OCI-LY1 (cell line): ENCODE measurements at regions not wholly inside any gene's neighbourhood (a gene's known extent, or its start where the extent isn't known, plus 50 kb on each side); places are given as distances from the start of the nearest gene placed in this dataset.

Experiments used
- H2AFZ ChIP-seq: fragments of 200-600 bp; sonication (generic), shearing (Covaris generic); 2 replicates; pipeline ENCODE4 v1.6.0; 2014; ENCODE audit warnings: antibody characterized with exemption, mild to moderate bottlenecking, low read length
- H3F3A ChIP-seq: fragments of 200-600 bp; sonication (generic), shearing (Covaris generic); 2 replicates; pipeline ENCODE4 v1.6.0; 2014; ENCODE audit warnings: mild to moderate bottlenecking, antibody characterized with exemption, low read length, moderate library complexity; ENCODE audit not compliant: insufficient read depth
- H3K27ac ChIP-seq: fragments of 200-600 bp; sonication (generic); 2 replicates; pipeline ENCODE4 v1.5.1; 2014; ENCODE audit warnings: low read length, mixed run types, mild to moderate bottlenecking, low read depth; ENCODE audit not compliant: poor library complexity, severe bottlenecking
- H3K27me3 ChIP-seq: fragments of 200-600 bp; sonication (generic); 2 replicates; pipeline ENCODE4 v1.6.0; 2014; ENCODE audit warnings: antibody characterized with exemption, mild to moderate bottlenecking, low read length, moderate library complexity; ENCODE audit not compliant: insufficient read depth
- H3K36me3 ChIP-seq: fragments of 200-600 bp; sonication (generic); 2 replicates; pipeline ENCODE4 v1.6.1; 2014; ENCODE audit warnings: mild to moderate bottlenecking, antibody characterized with exemption, low read length, moderate library complexity, mixed read lengths; ENCODE audit not compliant: insufficient read depth
- H3K4me1 ChIP-seq: fragments of 200-600 bp; sonication (generic); 2 replicates; pipeline ENCODE4 v1.5.1; 2014; ENCODE audit warnings: mild to moderate bottlenecking, low read length, moderate library complexity; ENCODE audit not compliant: insufficient read depth, severe bottlenecking
- H3K4me2 ChIP-seq: fragments of 200-600 bp; sonication (generic), shearing (Covaris generic); 2 replicates; pipeline ENCODE4 v1.6.1; 2014; ENCODE audit warnings: low read length
- H3K4me3 ChIP-seq: fragments of 200-600 bp; sonication (generic); 2 replicates; pipeline ENCODE4 v1.5.1; 2014; ENCODE audit warnings: low read length, low read depth, mild to moderate bottlenecking, mixed read lengths; ENCODE audit not compliant: poor library complexity, severe bottlenecking
- H3K79me2 ChIP-seq: fragments of 200-600 bp; shearing (Covaris generic); 2 replicates; pipeline ENCODE4 v1.6.1; 2016; ENCODE audit warnings: mixed run types, low read length, mixed read lengths; ENCODE audit not compliant: insufficient read depth
- H3K9ac ChIP-seq: fragments of 200-600 bp; sonication (generic), shearing (Covaris generic); 2 replicates; pipeline ENCODE4 v1.6.1; 2014; ENCODE audit warnings: mild to moderate bottlenecking, low read length, mixed read lengths
- H3K9me2 ChIP-seq: fragments of 200-600 bp; sonication (generic), shearing (Covaris generic); 2 replicates; pipeline ENCODE4 v1.6.1; 2014; ENCODE audit warnings: low read depth, mild to moderate bottlenecking, low read length, mixed read lengths
- H3K9me3 ChIP-seq: fragments of 200-600 bp; shearing (Covaris generic); 2 replicates; pipeline ENCODE4 v1.6.1; 2014; ENCODE audit warnings: low read length, mixed read lengths
- H4K20me1 ChIP-seq: fragments of 200-600 bp; sonication (generic), shearing (Covaris generic); 2 replicates; pipeline ENCODE4 v1.6.0; 2016; ENCODE audit warnings: mild to moderate bottlenecking, low read length; ENCODE audit not compliant: insufficient read depth
- CTCF ChIP-seq: fragments of 200-600 bp; sonication (generic), shearing (Covaris generic); IDR thresholded peaks from 2 replicates; pipeline ENCODE4 v1.5.1; 2017; ENCODE audit warnings: mild to moderate bottlenecking, antibody characterized with exemption, low read length, moderate library complexity, mixed read lengths
- EZH2 ChIP-seq: fragments of 200-600 bp; sonication (generic), shearing (Covaris generic); IDR thresholded peaks from 2 replicates; pipeline ENCODE4 v1.8.0; 2017; ENCODE audit warnings: borderline replicate concordance, mixed run types, mild to moderate bottlenecking, antibody characterized with exemption, low read length, moderate library complexity, mixed read lengths

DNA sequence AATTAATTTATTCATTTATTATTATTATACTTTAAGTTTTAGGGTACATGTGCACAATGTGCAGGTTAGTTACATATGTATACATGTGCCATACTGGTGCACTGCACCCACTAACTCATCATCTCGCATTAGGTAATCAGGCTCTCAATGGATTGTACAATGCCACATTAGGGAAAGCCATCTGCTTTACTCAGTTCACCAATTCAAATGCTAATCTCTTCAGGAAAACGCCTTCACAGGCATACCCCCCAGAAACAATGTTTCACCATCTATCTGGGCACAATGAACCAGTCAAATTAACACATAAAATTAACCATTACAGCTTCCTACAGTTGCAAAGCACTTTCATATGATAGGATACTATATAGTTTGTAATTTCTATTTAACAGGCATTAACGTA is 84.8 kb upstream of the DNAJC10 start:
- Histone ChIP-seq H3K27ac (no peak overlapping the region), H4K20me1 (no peaks in the 10 kb centered on the region), H3K36me3 (no peaks in the 10 kb centered on the region), H2AFZ (no peak overlapping the region), H3K9ac (no peak overlapping the region), H3K4me1 (no peaks in the 10 kb centered on the region), H3K27me3 (no peaks in the 10 kb centered on the region), H3K4me3 (no peak overlapping the region), H3K4me2 (no peak overlapping the region), H3F3A (no peaks in the 10 kb centered on the region), H3K9me3 (no peaks in the 10 kb centered on the region), H3K79me2 (no peaks in the 10 kb centered on the region), H3K9me2 (no peaks in the 10 kb centered on the region)
- TF ChIP-seq EZH2 (no peak), CTCF (no peak)

GRCh38 chr2:182634386-182634785 is 81.7 kb upstream of the DNAJC10 start:
- Histone ChIP-seq H3K79me2 (no peaks in the 10 kb centered on the region), H3K9ac (no peak overlapping the region), H3K9me2 (no peaks in the 10 kb centered on the region), H3K4me3 (no peak overlapping the region), H3K4me2 (no peak overlapping the region), H3K9me3 (no peaks in the 10 kb centered on the region), H3K36me3 (no peaks in the 10 kb centered on the region), H2AFZ (no peak overlapping the region), H3K4me1 (no peaks in the 10 kb centered on the region), H3K27me3 (no peaks in the 10 kb centered on the region), H3K27ac (no peak overlapping the region), H4K20me1 (no peaks in the 10 kb centered on the region), H3F3A (no peaks in the 10 kb centered on the region)
- TF ChIP-seq EZH2: no peak
- no peak for TF ChIP-seq CTCF

DNA sequence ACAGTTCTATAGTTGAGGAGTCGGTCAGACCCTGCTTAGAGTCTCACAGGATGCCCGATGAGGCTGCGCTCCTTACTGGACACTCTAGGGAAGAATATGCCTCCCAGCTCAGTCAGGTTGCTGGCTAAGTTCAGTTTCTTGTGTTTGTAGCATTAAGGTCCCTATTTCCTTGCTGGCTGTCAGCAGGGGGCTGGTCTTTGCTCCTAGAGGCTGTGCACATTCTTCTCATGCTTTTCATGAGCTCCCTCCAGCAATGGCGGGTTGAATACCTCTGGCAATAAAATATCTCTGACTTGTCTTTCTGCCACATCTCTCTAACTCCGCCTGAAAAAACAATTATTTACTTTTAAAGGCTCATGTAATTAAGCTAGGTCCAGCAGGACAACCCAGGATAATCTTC is 79.4 kb upstream of the DNAJC10 start:
- no peaks in the 10 kb centered on the region for H3F3A ChIP-seq
- H2AFZ ChIP-seq: no peak overlapping the region

More for the DNA sequence above, 79.4 kb upstream of the DNAJC10 start:
- Histone ChIP-seq H3K9me2 (no peaks in the 10 kb centered on the region), H3K4me1 (no peaks in the 10 kb centered on the region), H3K27ac (no peak overlapping the region), H3K27me3 (no peaks in the 10 kb centered on the region), H3K9ac (no peak overlapping the region), H3K4me3 (no peak overlapping the region), H4K20me1 (no peaks in the 10 kb centered on the region), H3K36me3 (no peaks in the 10 kb centered on the region), H3K9me3 (no peaks in the 10 kb centered on the region), H3K79me2 (no peaks in the 10 kb centered on the region), H3K4me2 (no peak overlapping the region)
- TF ChIP-seq EZH2: no peak
- TF ChIP-seq CTCF: no peak
